Fibroblast of pulmonary artery (primary cell): ENCODE measurements at regions not wholly inside any gene's neighbourhood (a gene's known extent, or its start where the extent isn't known, plus 50 kb on each side); places are given as distances from the start of the nearest gene placed in this dataset.

Experiments used
- DNase-seq: peaks from one replicate; pipeline ENCODE4 v3.0.0-alpha.2; 2010; ENCODE audit warnings: low read depth
- H3K4me3 ChIP-seq: replicated peaks from 2 replicates; pipeline ENCODE4 v1.5.1; 2011; ENCODE audit warnings: low read depth, mild to moderate bottlenecking, control low read depth, low read length, moderate library complexity
- CTCF ChIP-seq: IDR thresholded peaks from 2 replicates; pipeline ENCODE4 v1.5.1; 2011; ENCODE audit warnings: mild to moderate bottlenecking, control low read depth, low read length, inconsistent platforms; ENCODE audit errors: missing control alignments

- TF ChIP-seq CTCF, result no peak
- no peak for DNase-seq
- no peak overlapping the region for H3K4me3 ChIP-seq
These were observed 158.6 kb upstream of the SNX7 start for GRCh38 chr1:98502937-98503336.

GRCh38 chr1:98500324-98500723 lies 161.2 kb upstream of the SNX7 start:
- TF ChIP-seq CTCF, result no peak
- no peak overlapping the region for H3K4me3 ChIP-seq
- DNase-seq, result no peak

GRCh38 chr1:98498651-98499050 lies 162.9 kb upstream of the SNX7 start:
- no peak overlapping the region for H3K4me3 ChIP-seq
- TF ChIP-seq CTCF, result no peak

GRCh38 chr1:98497497-98497896 lies 164.0 kb upstream of the SNX7 start:
- TF ChIP-seq CTCF, result no peak
- no peak for DNase-seq
- no peak overlapping the region for H3K4me3 ChIP-seq

More at GRCh38 chr1:98498651-98499050, 162.9 kb upstream of the SNX7 start:
- DNase-seq, result no peak

GRCh38 chr1:98496256-98496995 lies 165.1 kb upstream of the SNX7 start:
- no peak overlapping the region for H3K4me3 ChIP-seq
- no peak for TF ChIP-seq CTCF
- DNase-seq, result no peak

- no peak overlapping the region for H3K4me3 ChIP-seq
- no peak for DNase-seq
- no peak for TF ChIP-seq CTCF
These were observed 168.1 kb upstream of the SNX7 start for GRCh38 chr1:98493469-98493868.

GRCh38 chr1:98490099-98490498 lies 171.4 kb upstream of the SNX7 start:
- DNase-seq, result no peak
- TF ChIP-seq CTCF, result no peak

More at GRCh38 chr1:98490099-98490498, 171.4 kb upstream of the SNX7 start:
- no peak overlapping the region for H3K4me3 ChIP-seq
